ENCODE measurements at regions not wholly inside any gene's neighbourhood (a gene's known extent, or its start where the extent isn't known, plus 50 kb on each side); places are given as distances from the start of the nearest gene placed in this dataset.

DNA sequence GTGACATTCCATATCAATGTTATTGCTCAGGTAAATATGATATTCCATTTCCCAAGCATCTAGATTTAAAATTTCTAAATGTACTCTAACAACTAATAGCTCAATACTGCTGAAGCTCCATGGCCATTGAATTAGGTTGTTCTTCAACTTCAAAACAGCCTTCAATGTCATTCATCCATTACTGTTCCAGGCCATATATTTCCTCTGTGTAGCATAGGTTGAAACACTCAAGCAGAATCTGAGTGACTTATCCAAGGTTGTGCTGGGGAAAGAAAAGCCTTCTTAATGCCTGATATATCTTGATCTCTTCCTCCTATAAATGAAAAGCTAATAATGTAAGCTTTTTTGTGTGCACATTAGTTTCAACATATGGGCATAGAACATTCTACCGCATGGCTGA, 142.1 kb upstream of the ARL4C start:
- TF ChIP-seq, protein P1, sequence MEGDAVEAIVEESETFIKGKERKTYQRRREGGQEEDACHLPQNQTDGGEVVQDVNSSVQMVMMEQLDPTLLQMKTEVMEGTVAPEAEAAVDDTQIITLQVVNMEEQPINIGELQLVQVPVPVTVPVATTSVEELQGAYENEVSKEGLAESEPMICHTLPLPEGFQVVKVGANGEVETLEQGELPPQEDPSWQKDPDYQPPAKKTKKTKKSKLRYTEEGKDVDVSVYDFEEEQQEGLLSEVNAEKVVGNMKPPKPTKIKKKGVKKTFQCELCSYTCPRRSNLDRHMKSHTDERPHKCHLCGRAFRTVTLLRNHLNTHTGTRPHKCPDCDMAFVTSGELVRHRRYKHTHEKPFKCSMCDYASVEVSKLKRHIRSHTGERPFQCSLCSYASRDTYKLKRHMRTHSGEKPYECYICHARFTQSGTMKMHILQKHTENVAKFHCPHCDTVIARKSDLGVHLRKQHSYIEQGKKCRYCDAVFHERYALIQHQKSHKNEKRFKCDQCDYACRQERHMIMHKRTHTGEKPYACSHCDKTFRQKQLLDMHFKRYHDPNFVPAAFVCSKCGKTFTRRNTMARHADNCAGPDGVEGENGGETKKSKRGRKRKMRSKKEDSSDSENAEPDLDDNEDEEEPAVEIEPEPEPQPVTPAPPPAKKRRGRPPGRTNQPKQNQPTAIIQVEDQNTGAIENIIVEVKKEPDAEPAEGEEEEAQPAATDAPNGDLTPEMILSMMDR (IDR thresholded peaks at IDR 0.05), result no peak
- TF ChIP-seq POLR2A (IDR thresholded peaks at IDR 0.05), result no peak

Measured in lower leg skin (tissue), 3 donors.